CD4-positive, alpha-beta memory T cell (primary cell): ENCODE measurements at regions not wholly inside any gene's neighbourhood (a gene's known extent, or its start where the extent isn't known, plus 50 kb on each side); places are given as distances from the start of the nearest gene placed in this dataset.
"Not testable (repeated sequence)": the region's sequence is repeated elsewhere in the genome, so short reads cannot be mapped to it uniquely, and the experiment has no call there.

Experiments
- CTCF ChIA-PET: fragments of 350-600 bp; sonication (Branson Sonifier 250); formaldehyde crosslinking; loops from one replicate; lab custom pipeline; 2021; ENCODE audit warnings: inconsistent platforms; ENCODE audit not compliant: partially characterized antibody; lab: Charles Lee
- POLR2A ChIA-PET: fragments of 350-600 bp; sonication (Branson Sonifier 250); formaldehyde crosslinking; loops from one replicate; lab custom pipeline; 2021; ENCODE audit not compliant: partially characterized antibody; lab: Charles Lee
- DNase-seq, 5 donors: peaks; one replicate each; pipeline versions ENCODE4 v3.0.0 to v3.0.0-alpha.2; 2020 to 2022; ENCODE audit warnings: mixed read lengths in 1 of 5
- H3K27ac ChIP-seq: one replicate; pipeline ENCODE4 v1.7.0; 2013; ENCODE audit warnings: low read depth, low read length
- H3K27me3 ChIP-seq: 2 replicates; pipeline ENCODE4 v1.7.0; 2013; ENCODE audit warnings: mild to moderate bottlenecking, low read length, moderate library complexity; ENCODE audit not compliant: insufficient read depth
- H3K36me3 ChIP-seq: 2 replicates; pipeline ENCODE4 v1.7.0; 2013; ENCODE audit warnings: mild to moderate bottlenecking, low read length, moderate library complexity; ENCODE audit not compliant: insufficient read depth
- H3K4me1 ChIP-seq: 2 replicates; pipeline ENCODE4 v1.7.0; 2013; ENCODE audit warnings: mild to moderate bottlenecking, low read length, moderate library complexity; ENCODE audit not compliant: insufficient read depth
- H3K4me3 ChIP-seq, 2 donors: one replicate each; pipeline ENCODE4 v1.7.0; 2013; ENCODE audit warnings: low read length in 2 of 2, mild to moderate bottlenecking in 1 of 2
- H3K9me3 ChIP-seq, 2 donors: one replicate each; pipeline ENCODE4 v1.7.0; 2013; ENCODE audit warnings: low read length in 2 of 2, control low read depth in 1 of 2; ENCODE audit not compliant: control insufficient read depth in 1 of 2
- H3K27ac Mint-ChIP-seq, 7 donors: one replicate each; pipeline ENCODE4 v1.8.0; 2020 to 2021; ENCODE audit warnings: mixed read lengths in 7 of 7, mild to moderate bottlenecking in 6 of 7, inconsistent platforms in 3 of 7, moderate library complexity in 3 of 7
- H3K27me3 Mint-ChIP-seq, 2 donors: one replicate each; pipeline ENCODE4 v1.8.0; 2020 to 2021; ENCODE audit warnings: mixed read lengths in 2 of 2
- H3K36me3 Mint-ChIP-seq, 2 donors: one replicate each; pipeline ENCODE4 v1.8.0; 2020 to 2021; ENCODE audit warnings: mixed read lengths in 2 of 2, inconsistent platforms in 1 of 2, mild to moderate bottlenecking in 1 of 2
- H3K4me1 Mint-ChIP-seq, 4 donors: one replicate each; pipeline ENCODE4 v1.8.0; 2020 to 2021; ENCODE audit warnings: mixed read lengths in 4 of 4, mild to moderate bottlenecking in 1 of 4
- H3K4me3 Mint-ChIP-seq, 8 donors: one replicate each; pipeline ENCODE4 v1.8.0; 2020 to 2021; ENCODE audit warnings: mixed read lengths in 8 of 8, mild to moderate bottlenecking in 7 of 8, moderate library complexity in 6 of 8, inconsistent platforms in 3 of 8
- H3K9me3 Mint-ChIP-seq, 8 donors: one replicate each; pipeline ENCODE4 v1.8.0; 2020 to 2021; ENCODE audit warnings: mixed read lengths in 8 of 8, mild to moderate bottlenecking in 5 of 8, inconsistent platforms in 3 of 8, moderate library complexity in 1 of 8
- intact Hi-C: fragments of 100-400 bp; cut with micrococcal nuclease; formaldehyde crosslinking; loops from one replicate; pipeline ENCODE4 v1.15.1; 2023

- H3K4me3 Mint-ChIP-seq: no peak overlapping the region
- POLR2A ChIA-PET: no interaction called here
- Histone ChIP-seq H3K4me3 (no peak overlapping the region), H3K4me1 (no peaks in the 10 kb centered on the region), H3K27me3 (no peaks in the 10 kb centered on the region), H3K36me3 (no peaks in the 10 kb centered on the region), H3K9me3 (no peaks in the 10 kb centered on the region), H3K27ac (no peak overlapping the region)
- no peak overlapping the region for H3K27ac Mint-ChIP-seq
- no peaks in the 10 kb centered on the region for H3K4me1 Mint-ChIP-seq
- no peak for DNase-seq
- CTCF ChIA-PET: no interaction called here
- H3K9me3 Mint-ChIP-seq: peaks cover 0 to 4% (median 0%) of the 10 kb centered on the region in 8 donors
- intact Hi-C loops: no loop called here
- peaks cover 0 to 1% of the 10 kb centered on the region in 2 donors for H3K27me3 Mint-ChIP-seq
- no peaks in the 10 kb centered on the region for H3K36me3 Mint-ChIP-seq
Observed at GRCh38 chr12:59118356-59118755, 198.1 kb upstream of the LRIG3 start.

- H3K4me1 ChIP-seq: no peaks in the 10 kb centered on the region
- no peaks in the 10 kb centered on the region for H3K27me3 Mint-ChIP-seq
- H3K9me3 Mint-ChIP-seq: peaks cover 0 to 4% (median 0%) of the 10 kb centered on the region in 8 donors
- H3K4me1 Mint-ChIP-seq: no peaks in the 10 kb centered on the region
- H3K36me3 Mint-ChIP-seq: no peaks in the 10 kb centered on the region
- ChIA-PET CTCF (no interaction called here), POLR2A (no interaction called here)
- H3K4me3 ChIP-seq: no peak overlapping the region
- H3K4me3 Mint-ChIP-seq: no peak overlapping the region
- intact Hi-C loops: no loop called here
- no peak for DNase-seq
- H3K27ac ChIP-seq: no peak overlapping the region
- H3K27me3 ChIP-seq: no peaks in the 10 kb centered on the region
- H3K36me3 ChIP-seq: no peaks in the 10 kb centered on the region
- no peaks in the 10 kb centered on the region for H3K9me3 ChIP-seq
- no peak overlapping the region for H3K27ac Mint-ChIP-seq
Observed at GRCh38 chr12:59115995-59116394, 195.7 kb upstream of the LRIG3 start.

GRCh38 chr12:59115526-59115925, 195.2 kb upstream of the LRIG3 start:
- POLR2A ChIA-PET: no interaction called here
- Mint-ChIP-seq H3K27me3 (no peaks in the 10 kb centered on the region), H3K4me3 (no peak overlapping the region), H3K36me3 (no peaks in the 10 kb centered on the region), H3K9me3 (peaks cover 0 to 4% (median 0%) of the 10 kb centered on the region in 8 donors), H3K4me1 (no peaks in the 10 kb centered on the region), H3K27ac (no peak overlapping the region)
- no peak for DNase-seq
- Histone ChIP-seq H3K27me3 (no peaks in the 10 kb centered on the region), H3K36me3 (no peaks in the 10 kb centered on the region), H3K27ac (no peak overlapping the region), H3K4me1 (no peaks in the 10 kb centered on the region), H3K9me3 (no peaks in the 10 kb centered on the region), H3K4me3 (no peak overlapping the region)
- intact Hi-C loops: no loop called here
- CTCF ChIA-PET: no interaction called here

- DNase-seq: peak in 4 of 5 donors; percentile 2 to 22 (median 6)
- ChIA-PET CTCF (no interaction called here), POLR2A (no interaction called here)
- Histone ChIP-seq H3K4me1 (no peaks in the 10 kb centered on the region), H3K27ac (no peak overlapping the region), H3K9me3 (no peaks in the 10 kb centered on the region), H3K36me3 (no peaks in the 10 kb centered on the region), H3K4me3 (no peak overlapping the region), H3K27me3 (no peaks in the 10 kb centered on the region)
- H3K4me3 Mint-ChIP-seq: no peak overlapping the region
- no peaks in the 10 kb centered on the region for H3K36me3 Mint-ChIP-seq
- H3K27me3 Mint-ChIP-seq: no peaks in the 10 kb centered on the region
- H3K4me1 Mint-ChIP-seq: no peaks in the 10 kb centered on the region
- peaks cover 0 to 6% (median 0%) of the 10 kb centered on the region in 8 donors for H3K9me3 Mint-ChIP-seq
- intact Hi-C loops: no loop called here
- no peak overlapping the region for H3K27ac Mint-ChIP-seq
Observed at GRCh38 chr12:59113831-59114615, 193.7 kb upstream of the LRIG3 start.

- Mint-ChIP-seq H3K9me3 (peaks cover 0 to 2% (median 0%) of the 10 kb centered on the region in 8 donors), H3K4me3 (no peak overlapping the region), H3K27ac (no peak overlapping the region), H3K36me3 (no peaks in the 10 kb centered on the region), H3K4me1 (no peaks in the 10 kb centered on the region), H3K27me3 (no peaks in the 10 kb centered on the region)
- CTCF ChIA-PET: no interaction called here
- Histone ChIP-seq H3K4me1 (no peaks in the 10 kb centered on the region), H3K4me3 (no peak overlapping the region), H3K9me3 (no peaks in the 10 kb centered on the region), H3K27ac (no peak overlapping the region), H3K36me3 (no peaks in the 10 kb centered on the region), H3K27me3 (no peaks in the 10 kb centered on the region)
- DNase-seq: no peak
- POLR2A ChIA-PET: no interaction called here
- intact Hi-C loops: no loop called here
Observed at GRCh38 chr12:59111851-59112250, 191.5 kb upstream of the LRIG3 start.

GRCh38 chr12:59108516-59108915, 188.2 kb upstream of the LRIG3 start:
- DNase-seq, H3K9me3 Mint-ChIP-seq, H3K4me3 ChIP-seq, H3K4me3 Mint-ChIP-seq, H3K27ac Mint-ChIP-seq, POLR2A ChIA-PET, H3K36me3 Mint-ChIP-seq, intact Hi-C loops, H3K27ac ChIP-seq, H3K9me3 ChIP-seq, H3K4me1 Mint-ChIP-seq, H3K27me3 Mint-ChIP-seq, H3K36me3 ChIP-seq, H3K4me1 ChIP-seq, CTCF ChIA-PET, H3K27me3 ChIP-seq: not testable (repeated sequence)

- Histone ChIP-seq H3K36me3 (no peaks in the 10 kb centered on the region), H3K27ac (no peak overlapping the region), H3K4me3 (no peak overlapping the region), H3K9me3 (no peaks in the 10 kb centered on the region), H3K27me3 (no peaks in the 10 kb centered on the region), H3K4me1 (no peaks in the 10 kb centered on the region)
- ChIA-PET CTCF (no interaction called here), POLR2A (no interaction called here)
- H3K27ac Mint-ChIP-seq: no peak overlapping the region
- DNase-seq: no peak
- intact Hi-C loops: no loop called here
- no peak overlapping the region for H3K4me3 Mint-ChIP-seq
- no peaks in the 10 kb centered on the region for H3K4me1 Mint-ChIP-seq
- H3K36me3 Mint-ChIP-seq: no peaks in the 10 kb centered on the region
- peaks cover 0 to 3% (median 0%) of the 10 kb centered on the region in 8 donors for H3K9me3 Mint-ChIP-seq
- no peaks in the 10 kb centered on the region for H3K27me3 Mint-ChIP-seq
Observed at GRCh38 chr12:59100585-59100984, 180.3 kb upstream of the LRIG3 start.
